Astrocyte of the cerebellum (primary cell): ENCODE measurements at regions not wholly inside any gene's neighbourhood (a gene's known extent, or its start where the extent isn't known, plus 50 kb on each side); places are given as distances from the start of the nearest gene placed in this dataset.

Source experiments
- DNase-seq: peaks from one replicate; pipeline ENCODE4 v3.0.0-alpha.2; 2011; ENCODE audit warnings: low read depth
- H3K4me3 ChIP-seq: 2 replicates; pipeline ENCODE4 v1.5.1; 2011; ENCODE audit warnings: mild to moderate bottlenecking, low read depth, low read length, moderate library complexity
- in situ Hi-C: cut with HindIII; loops from 2 replicates; pipeline ENCODE4 v1.10.0; 2017; ENCODE audit warnings: low sequenced_read_pairs
- TF ChIP-seq, protein P1 (sequence below): IDR thresholded peaks from 2 replicates; pipeline ENCODE4 v1.5.1; 2012; ENCODE audit warnings: low read length, low read depth, moderate library complexity, mild to moderate bottlenecking; ENCODE audit errors: missing control alignments

GRCh38 chr5:60014331-60014730 is 120.8 kb upstream of the PDE4D start:
- H3K4me3 ChIP-seq, result no peak overlapping the region
- DNase-seq, result no peak
- TF ChIP-seq, protein P1, sequence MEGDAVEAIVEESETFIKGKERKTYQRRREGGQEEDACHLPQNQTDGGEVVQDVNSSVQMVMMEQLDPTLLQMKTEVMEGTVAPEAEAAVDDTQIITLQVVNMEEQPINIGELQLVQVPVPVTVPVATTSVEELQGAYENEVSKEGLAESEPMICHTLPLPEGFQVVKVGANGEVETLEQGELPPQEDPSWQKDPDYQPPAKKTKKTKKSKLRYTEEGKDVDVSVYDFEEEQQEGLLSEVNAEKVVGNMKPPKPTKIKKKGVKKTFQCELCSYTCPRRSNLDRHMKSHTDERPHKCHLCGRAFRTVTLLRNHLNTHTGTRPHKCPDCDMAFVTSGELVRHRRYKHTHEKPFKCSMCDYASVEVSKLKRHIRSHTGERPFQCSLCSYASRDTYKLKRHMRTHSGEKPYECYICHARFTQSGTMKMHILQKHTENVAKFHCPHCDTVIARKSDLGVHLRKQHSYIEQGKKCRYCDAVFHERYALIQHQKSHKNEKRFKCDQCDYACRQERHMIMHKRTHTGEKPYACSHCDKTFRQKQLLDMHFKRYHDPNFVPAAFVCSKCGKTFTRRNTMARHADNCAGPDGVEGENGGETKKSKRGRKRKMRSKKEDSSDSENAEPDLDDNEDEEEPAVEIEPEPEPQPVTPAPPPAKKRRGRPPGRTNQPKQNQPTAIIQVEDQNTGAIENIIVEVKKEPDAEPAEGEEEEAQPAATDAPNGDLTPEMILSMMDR, result no peak
- in situ Hi-C loops, result no loop called here

- no peak for DNase-seq
- TF ChIP-seq, protein P1, result no peak
- H3K4me3 ChIP-seq, result no peak overlapping the region
- in situ Hi-C loops, result no loop called here
Observed at GRCh38 chr5:60010853-60011252, 117.3 kb upstream of the PDE4D start.

DNA sequence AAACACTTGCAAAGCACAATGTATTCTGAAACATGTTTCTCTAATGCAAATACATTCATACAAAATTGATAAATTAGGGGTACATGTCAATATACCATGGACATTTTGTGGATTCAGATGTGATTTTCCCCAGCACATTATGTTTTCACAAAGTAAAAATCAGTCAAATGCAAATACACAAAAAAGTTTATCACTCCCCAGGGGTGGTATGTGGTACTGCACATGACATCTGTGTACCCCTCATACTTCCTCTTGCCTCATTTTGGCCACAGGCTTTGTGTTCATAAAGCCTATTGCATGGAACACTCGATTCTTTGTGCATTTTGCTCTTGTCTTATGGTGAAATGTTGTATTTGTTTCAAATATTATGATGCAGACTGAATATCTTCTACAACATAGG is 116.8 kb upstream of the PDE4D start:
- in situ Hi-C loops, result no loop called here
- TF ChIP-seq, protein P1, result peak; percentile 14
- no peak for DNase-seq

DNA sequence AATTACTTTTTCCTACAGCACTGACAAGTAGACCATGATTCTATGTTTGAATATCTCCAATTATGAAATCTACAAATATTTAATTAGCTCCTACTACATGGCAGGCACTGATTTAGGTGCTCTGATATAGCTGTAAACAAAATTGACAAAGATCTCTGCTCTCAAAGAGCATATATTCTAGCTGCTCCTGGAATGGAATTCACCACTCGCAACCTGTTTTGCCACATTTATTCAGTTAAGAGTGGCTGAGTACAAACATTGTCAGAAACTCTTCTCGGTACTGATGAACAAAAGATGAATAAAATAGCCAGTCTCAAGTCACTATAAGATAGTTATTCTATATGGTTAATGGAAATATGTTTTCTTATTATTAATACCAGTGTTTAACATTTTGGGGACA is 114.2 kb upstream of the PDE4D start:
- no peak for DNase-seq
- no peak overlapping the region for H3K4me3 ChIP-seq
- in situ Hi-C loops, result no loop called here
- TF ChIP-seq, protein P1, result no peak

More for the DNA sequence above, 116.8 kb upstream of the PDE4D start:
- no peak overlapping the region for H3K4me3 ChIP-seq

GRCh38 chr5:59999056-59999455 is 105.5 kb upstream of the PDE4D start:
- TF ChIP-seq, protein P1, result no peak
- in situ Hi-C loops, result no loop called here
- peak; percentile 60 for DNase-seq

DNA sequence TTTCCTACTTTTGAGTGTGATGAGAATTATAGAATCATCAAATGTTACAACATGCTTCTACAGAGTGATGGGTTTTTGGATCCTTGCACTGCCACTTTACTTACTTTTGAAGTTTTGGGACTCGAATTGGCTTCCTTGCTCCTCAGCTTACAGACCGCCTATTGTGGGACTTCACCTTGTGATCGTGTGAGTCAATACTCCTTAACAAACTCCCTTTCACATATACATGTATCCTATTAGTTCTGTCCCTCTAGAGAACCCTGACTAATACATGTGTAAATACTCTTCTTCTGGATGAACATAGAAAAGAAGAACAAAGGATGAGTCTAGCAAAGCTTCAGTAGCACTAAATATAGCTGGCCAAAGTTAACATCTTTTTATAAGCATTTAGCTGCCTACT is 98.7 kb upstream of the PDE4D start:
- TF ChIP-seq, protein P1, result no peak
- no peak overlapping the region for H3K4me3 ChIP-seq
- in situ Hi-C loops, result no loop called here
- DNase-seq, result no peak

More at GRCh38 chr5:59999056-59999455, 105.5 kb upstream of the PDE4D start:
- H3K4me3 ChIP-seq, result no peak overlapping the region

- TF ChIP-seq, protein P1, result no peak
- in situ Hi-C loops, result no loop called here
- DNase-seq, result no peak
- H3K4me3 ChIP-seq, result no peak overlapping the region
Observed at GRCh38 chr5:59988396-59988795, 94.9 kb upstream of the PDE4D start.
